NCI-H2029 treated with DMSO at 0.1 percent for 48 hours (cell line): ENCODE measurements at regions not wholly inside any gene's neighbourhood (a gene's known extent, or its start where the extent isn't known, plus 50 kb on each side); places are given as distances from the start of the nearest gene placed in this dataset.

Source experiments
- DNase-seq: peaks from one replicate; lab custom pipeline; 2025; lab: John Stamatoyannopoulos, UW

DNA sequence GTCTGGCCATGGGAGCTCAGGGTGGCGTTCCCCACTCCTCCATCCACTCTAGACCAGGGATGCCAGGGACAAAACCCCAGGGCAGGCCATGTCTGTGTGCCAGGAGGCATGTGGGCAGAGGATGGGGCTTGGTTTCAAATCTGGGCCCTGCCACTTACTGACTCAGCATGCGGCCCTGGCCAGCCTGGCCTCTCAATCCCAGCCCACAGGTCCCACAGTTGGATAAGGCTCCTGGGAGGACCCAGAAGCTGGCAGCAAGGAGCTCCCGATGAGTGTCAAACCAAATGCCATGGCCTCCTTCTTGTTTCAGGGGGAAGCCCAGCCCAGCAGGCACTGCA lies 1290.4 kb downstream of the BRD1 start:
- DNase-seq, result no peak

DNA sequence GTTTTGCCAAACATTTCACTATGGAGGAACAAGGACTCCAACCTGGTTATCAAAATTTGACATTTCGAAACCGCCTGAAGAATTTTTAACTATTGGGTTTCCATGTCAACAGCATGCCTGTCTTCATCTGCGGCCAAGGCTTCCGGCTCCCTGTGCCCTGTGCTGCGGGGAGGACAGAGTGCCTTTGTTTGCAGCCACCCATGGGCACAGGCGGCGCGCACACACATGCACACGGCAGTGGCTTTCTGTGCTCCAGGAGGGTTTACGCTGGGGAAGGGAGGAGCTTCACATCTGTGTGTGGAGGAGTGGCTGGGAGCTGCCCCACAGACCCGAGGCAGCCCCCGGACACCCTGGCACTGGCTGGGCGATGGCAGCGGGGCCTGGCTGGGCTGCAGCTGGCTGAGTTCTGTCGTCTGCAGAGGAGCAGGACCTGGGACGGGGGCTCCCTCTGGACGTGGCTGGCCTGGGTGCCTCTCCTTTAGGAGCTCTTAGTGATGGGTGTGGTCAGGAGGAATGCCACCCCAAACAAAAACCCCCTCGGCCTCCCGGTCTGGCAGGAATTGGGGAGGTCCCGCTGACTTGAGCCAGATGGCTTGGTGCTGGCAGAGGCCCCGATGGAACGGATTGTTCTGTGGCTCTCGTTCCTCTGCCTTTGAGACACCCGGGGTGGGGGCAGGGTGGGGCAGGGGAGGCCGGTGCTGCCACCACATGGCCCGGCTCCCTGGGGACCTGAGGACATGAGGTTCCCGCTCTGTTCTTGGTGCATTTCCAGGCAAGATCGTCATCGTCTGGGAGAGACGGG lies 1290.9 kb downstream of the BRD1 start:
- DNase-seq, result no peak

DNA sequence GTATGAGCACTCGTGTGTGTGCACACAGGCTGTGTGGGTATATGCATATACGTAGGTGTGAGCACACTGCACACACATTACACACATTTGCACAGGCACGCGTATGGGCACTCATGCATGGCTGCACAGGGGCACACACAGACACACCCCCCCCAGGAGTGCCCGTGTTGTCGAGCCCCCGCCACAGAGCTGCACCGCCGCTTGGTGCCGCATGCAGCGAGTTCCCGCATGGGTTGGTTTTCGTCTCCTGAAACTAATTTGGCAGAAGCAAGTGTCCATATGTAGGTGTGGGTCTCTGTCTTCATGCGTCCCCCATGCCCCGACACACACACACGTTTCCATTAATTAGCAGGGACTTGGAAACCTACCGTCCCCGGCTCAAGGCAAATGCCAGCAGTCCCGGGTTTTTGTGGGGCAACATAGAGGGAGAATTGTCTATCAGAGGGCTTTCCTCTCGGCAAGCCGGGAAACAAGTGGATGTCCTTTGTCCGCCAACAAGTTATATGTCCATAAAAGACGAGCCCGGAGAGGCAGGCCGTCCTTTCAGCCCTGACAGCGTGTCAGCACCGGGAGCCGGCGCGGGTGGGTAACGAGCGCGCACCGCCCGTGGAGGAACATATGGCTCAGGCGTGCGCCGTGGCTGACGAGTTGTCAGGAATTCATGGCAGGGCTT lies 1291.7 kb downstream of the BRD1 start:
- DNase-seq, result no peak

DNA sequence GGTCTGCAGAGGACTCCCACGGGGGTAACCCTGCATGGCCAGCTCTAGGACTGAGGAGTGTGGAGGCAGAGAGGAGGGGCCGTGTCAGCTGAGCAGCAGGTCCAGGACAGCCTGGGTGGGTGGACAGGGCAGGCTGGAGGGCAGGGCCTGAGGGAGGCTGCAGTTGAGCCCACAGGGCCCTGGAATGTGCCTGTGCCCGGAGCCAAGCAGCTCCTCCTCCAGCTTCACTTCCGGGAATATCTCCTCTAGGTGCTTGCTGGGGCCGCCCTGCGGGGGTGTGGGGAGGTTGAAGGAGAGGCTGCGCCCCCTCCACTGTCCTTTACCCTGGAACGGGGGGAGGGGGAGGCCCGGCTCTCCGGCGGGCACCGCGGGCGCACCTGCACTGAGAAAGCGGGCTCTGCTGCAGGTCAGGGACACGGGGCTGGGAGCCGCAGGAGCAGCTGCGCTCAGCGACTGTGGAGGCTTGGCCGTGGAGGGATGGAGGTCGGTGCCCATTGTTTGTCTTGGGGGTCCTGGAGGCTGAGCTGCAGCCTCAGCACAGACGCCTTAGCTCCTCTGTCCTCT lies 1293.2 kb downstream of the BRD1 start:
- no peak for DNase-seq

DNA sequence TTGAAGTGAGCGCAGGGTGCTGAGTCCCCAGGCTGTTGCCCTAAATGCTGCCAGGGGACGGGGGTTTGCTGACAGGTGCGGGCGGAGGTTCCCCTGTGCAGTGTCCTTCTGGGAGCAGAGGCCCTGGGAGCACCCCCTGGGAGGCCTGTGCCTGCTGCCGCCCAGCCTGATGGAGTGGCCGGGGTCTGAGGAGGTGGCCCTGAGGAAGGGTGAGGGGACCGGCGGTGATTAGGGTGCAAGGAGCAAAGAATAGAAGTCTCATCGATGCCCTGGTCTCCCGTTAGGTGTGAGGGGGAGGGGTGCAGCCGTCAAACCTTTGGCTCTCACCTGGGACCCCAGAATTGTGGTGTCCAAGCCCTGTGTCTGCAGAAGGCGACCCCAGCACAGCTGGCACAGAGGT lies 1294.7 kb downstream of the BRD1 start:
- DNase-seq, result no peak

DNA sequence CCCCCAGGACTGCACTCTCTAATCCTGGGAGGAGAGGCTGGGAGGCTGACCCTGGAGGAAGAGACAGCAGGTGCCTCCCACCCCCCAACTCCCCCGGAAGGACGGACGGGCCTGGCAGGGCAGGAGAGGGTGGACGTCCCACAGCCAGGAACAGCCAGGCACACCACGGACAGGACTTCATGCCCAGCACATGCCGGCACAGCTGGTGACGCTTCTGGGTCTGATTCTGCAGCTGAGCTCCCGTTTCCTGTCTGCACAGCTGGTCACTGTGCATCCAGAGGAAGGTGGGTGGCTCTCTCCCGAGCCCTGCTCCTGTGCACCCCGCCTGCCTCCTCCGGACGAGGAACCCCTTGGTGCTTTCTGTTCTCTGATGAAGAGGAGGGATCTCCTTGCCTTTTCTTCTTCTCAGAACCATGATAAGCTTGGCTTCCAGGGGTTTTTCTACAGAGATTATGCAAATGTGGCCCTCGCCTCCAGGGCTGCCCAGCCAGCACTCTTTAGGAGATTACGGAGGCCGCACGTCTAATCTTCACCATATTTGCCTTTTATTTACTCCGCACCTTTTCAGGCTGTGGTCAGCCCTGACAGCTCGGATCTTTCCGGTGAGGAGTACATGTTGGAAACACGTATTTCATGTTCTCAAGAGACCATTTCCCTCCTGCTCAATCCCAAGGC lies 1295.8 kb downstream of the BRD1 start:
- no peak for DNase-seq

DNA sequence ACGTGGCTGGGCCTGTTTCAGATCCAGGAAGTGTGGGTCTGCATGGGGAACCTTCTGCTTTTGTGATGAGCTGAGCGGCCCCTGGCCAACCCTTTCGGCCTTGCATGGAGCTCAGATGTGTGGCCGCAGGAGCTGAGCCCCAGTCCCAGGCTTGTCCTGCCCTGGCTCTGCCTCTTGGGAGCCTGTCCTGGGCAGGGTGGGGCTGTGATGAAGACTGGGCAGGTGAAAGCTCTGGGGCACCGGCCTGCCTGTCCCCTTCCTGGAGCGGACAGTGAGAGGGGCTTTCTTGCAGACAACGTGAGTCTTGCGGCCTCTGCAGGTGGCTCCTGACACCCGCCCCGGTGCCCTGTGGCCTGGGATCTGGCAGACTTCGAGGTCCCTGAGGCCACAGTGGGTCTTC lies 1296.6 kb downstream of the BRD1 start:
- DNase-seq, result no peak

DNA sequence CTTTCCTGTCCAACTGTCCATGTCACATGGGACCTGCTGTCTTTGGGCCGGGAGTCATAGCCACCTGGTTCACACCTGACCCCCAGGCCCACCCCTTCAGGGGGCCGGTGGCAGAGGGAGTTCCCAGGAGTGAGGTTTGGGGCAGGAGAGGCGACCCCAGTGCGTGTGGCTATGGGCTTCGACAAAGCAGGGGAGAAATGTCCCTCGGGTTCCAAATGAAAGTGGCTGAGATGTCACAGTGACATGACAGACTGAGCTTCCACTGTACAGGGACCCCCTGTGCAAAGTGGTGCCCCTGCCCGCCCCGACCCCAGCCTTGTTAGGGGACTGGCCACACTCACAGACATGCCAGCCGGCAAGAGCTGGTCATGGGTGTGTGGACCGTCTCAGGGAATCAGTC lies 1297.0 kb downstream of the BRD1 start:
- no peak for DNase-seq

DNA sequence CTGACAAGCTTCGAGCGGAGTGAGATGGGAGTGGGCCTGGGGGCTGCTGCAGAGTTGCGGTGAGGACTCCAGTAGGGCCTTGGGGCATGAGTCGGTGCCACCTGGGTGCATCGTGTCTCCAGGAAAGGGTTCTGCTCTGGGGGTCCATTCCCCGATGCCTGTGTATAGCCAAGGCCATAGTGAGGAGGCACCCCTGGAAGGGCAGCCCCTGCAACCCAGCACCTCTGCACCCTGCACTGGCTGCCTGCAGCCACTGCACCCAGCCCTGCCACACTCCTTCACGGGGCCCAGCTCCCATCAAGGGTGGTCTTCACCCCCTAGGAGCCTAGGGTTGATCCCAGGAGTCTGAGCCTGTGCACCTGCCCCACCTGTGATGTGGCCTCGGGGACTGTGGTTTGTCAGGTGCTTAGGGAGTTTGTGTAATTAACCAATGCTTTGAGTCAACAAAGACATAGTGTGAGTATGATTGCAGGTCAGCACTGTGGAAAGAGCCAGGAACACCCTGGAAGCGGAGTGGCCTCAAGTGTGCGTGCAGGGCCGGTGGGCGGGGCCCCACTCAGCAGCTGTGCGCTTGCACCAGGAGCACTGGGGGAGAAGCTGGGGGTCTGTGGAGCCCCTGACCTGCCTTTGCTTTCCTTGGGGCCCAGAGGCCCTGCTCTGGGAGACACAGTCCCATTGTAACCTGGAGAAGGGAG lies 1299.3 kb downstream of the BRD1 start:
- DNase-seq, result peak; percentile 65

DNA sequence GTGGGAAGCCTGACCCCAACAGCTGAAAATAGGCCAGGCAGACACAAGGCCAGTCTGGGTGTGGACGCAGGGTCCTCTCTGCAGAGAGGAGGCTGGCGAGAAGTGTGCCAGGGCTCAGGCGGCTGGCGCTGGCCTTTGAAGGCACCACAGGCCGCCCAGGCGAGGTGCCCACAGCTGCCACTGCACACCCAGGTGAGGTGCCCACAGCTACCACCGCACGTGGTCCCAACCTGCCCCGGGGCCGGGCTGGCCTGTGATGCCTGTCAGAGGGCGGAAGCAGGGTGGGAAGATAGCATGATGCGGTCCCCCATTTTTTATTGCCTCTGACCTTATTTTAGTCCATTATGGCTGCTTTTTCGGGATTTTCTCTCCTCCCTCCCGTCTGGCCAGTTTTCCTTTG lies 1303.9 kb downstream of the BRD1 start:
- DNase-seq, result no peak

DNA sequence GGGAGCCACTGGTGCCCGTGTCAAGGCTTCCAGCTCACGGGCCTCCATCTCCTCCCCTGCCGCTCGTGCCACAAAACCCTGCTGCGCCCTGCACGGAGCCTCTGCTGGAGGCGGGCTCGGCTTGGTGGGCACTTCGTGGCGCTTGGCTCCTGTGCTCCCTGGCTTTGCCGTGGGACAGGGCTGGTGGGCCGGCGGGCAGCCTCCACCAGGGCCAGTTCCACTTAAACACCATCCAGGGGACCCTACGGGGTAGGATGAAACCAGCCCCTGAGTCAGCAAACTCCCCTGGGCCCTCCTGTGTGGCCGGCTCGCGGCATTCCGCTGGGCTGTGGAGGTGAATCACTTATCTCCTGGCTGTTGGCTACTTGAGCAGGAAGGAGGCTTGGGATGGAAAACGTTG lies 1304.6 kb downstream of the BRD1 start:
- DNase-seq, result no peak

DNA sequence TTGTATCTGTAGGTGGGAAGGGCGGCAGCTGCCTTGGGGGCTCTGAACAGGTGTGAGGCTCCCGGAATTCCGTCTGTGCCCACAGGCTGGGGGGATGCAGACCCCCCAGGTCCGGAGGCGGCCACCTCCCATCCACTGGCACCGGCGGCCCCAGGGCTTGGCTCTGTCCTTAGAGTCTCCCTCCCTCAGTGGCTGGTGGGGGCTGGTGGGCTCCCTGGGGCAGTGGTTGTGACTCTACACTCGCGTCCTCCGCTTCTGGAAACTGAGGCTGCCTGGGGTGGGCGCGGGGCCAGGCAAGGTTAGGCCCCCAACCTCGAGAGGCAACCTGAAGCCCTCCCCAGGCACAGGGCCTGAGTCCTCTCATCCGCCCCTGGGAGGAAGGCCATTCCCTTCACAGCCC lies 1305.4 kb downstream of the BRD1 start:
- no peak for DNase-seq

DNA sequence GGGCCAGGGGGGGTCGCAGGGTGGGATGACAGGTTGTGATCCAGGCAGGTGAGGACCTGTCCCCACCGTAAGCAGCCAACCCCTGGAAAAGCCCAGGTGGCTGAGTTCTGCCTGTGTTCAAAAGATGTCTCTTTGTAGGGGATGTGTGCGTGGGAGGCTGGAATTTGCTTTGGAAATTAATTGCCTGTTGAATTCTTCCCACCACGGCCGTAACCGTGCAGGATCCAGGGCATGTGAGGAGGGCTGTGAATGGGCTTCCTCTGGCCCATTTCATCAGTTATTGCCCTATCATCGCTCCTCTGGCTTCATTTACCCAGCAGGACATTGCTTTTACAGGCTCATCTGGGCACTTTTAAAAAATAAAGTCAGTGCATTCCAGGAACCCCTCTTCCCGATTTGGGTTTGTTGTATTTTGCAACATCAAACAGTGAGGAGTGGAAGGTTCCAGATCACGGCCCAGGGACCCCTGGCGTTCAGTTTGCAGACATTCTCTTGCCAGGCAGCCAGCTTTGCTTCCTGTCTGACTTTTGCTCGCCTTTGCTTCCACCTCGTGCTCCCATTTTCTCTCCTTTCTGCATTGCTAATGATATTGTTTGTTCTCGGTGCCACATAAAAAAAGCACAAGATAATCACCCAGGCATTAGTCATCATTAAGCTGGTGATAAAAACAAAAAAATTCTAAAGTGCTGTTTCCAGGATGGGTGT lies 1306.6 kb downstream of the BRD1 start:
- no peak for DNase-seq

DNA sequence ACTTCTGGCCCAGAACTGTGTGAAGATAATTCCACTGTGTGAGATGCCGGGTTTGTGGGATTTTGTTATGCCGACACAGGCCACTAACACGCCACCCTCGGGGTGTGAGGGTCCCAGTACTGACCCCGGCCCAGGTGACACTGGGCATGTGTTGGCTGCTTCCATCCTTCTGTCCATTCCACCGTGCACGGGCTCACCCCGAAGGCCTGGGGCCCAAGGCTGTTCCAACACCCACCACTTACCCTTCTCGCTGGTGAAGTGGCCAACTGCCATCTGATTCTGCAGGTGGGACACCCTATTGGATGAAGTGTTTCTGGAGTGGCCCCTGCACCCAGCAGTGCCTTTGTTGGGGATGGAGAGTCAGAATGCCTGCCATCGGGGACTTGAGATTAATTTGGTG lies 1307.5 kb downstream of the BRD1 start:
- no peak for DNase-seq

DNA sequence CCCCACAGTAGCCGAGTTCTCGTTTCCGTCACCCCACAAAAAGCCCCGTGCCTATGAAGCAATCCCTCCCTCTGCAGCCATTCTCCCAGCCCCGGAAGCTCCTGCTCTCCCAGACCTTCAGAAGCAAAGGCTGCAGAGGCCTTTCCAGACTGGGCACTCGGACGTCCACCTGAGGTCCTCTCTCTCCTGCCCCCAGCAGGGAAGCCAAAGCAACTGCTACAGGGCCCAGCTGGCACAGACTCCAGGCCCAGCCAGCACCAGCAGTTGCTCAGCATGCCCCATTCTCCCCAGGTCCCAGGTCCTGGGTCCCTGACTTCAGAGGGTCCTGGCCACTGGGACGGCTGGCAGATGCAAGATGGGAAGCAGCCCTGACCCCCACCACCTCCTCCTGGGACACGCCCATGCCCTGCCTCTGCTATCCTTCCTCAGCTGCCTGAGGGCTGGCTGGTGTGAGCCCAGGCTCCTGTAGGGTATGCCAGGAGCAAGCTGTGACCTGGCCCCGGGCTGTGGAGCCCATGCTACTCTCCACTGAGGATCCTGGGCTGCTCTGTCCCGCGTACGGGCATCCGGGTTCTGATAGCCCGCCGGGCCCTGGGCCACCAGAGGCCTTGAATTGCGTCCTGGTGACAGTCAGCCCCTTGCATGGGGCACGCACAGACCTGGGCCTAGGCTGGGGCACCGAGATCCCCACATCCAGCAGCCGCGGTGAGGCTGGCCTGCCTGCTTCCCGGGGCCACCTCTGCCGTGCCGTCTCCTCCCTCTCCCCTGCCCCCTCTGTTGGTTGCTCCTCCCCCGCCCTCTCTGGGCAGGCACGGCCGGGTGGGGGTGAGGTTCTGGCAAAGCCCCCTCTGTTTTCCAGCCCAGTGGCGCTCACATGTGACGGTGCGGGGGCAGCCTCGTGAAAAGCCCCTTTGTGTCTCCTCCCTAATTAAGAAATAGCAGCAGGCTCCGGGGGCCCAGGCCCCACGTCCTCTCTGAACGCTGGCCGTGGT lies 1310.3 kb downstream of the BRD1 start:
- DNase-seq, result no peak

DNA sequence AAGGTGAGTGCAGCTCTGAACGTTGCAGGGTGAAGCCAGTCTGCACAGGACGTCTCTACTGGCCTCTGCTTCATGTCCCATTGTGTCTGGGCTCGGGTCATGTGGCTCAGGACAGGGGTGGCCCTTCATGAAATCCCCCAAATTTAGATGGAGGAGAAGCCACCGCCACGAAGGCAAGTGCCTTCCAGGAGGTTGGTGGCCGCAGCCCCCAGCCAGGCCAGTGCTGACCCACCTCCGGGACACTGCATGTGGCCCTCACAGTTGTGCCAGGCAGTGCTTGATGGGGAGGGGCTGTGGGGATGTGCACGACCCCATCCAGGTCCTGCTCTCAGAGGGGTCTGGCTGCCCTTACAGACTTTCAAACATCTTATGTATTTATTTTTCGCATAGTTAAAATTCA lies 1311.1 kb downstream of the BRD1 start:
- DNase-seq, result no peak

DNA sequence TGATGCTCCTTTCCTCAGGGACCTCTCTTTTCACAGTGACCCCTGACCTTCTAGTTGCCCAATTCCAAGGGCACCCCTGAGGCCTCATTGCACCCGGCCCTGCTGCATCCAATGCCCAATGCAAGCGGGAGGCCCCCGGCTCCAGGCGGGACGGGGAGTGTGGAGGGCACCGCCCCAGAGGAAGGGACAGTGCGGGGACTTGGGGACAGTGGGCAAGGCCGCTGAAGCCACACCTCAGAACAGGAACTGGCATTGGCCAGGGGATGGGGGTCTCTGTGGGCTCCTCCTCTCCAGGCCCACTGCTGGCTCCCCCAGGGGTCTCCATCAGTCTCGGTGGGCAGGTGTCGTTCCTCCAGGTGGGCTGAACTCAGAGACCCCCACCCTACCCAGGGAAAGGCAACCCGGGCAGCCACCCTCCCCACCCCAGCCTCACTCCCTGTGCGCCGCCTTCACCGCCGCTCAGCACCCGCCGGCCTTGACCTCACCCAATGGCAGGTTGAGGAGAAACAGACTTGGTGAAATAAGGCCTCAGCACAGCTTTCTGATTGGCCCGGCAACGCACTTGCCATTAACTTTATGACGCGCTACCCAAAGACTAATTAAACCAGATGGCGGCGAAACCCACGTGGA lies 1312.0 kb downstream of the BRD1 start:
- DNase-seq, result no peak

DNA sequence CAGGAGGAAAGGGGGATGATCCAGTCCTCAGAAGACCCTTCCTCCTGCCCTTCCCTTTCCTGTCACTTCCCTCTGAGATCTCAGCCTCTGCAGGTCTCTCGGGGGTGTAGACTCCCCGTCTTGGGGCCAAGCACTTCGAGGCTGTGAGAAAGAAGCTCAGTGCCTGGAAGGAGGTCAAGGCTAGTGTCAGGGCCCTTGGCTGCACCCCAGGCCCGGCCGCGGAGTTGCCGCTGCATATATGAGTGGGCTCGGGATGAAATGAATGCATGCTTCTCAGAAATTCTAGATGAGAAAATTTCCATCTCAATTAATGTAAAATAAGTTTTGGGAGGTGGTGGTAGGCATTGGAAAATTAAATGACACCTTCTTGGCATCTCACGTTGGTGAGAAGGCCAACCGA lies 1313.7 kb downstream of the BRD1 start:
- DNase-seq, result no peak

DNA sequence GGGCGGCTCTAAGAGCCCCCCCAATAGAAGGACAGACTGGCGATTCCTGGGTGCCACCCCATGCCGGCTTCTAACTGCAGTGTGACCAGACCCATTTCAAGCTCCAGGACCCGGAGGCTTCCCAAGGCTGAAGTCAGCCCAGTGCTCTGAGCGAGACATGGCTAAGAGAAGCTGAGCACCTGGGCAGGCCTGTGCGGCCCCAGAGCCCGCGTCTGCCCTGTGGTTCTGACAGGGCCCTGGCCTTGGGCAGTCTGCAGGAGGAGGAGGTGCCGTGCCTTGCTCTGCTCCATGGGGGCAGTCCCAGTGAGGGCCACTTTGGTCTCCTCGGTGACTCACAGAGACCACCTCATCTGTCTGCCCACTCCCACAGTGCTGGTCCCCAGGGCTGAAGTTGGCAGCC lies 1314.2 kb downstream of the BRD1 start:
- no peak for DNase-seq

DNA sequence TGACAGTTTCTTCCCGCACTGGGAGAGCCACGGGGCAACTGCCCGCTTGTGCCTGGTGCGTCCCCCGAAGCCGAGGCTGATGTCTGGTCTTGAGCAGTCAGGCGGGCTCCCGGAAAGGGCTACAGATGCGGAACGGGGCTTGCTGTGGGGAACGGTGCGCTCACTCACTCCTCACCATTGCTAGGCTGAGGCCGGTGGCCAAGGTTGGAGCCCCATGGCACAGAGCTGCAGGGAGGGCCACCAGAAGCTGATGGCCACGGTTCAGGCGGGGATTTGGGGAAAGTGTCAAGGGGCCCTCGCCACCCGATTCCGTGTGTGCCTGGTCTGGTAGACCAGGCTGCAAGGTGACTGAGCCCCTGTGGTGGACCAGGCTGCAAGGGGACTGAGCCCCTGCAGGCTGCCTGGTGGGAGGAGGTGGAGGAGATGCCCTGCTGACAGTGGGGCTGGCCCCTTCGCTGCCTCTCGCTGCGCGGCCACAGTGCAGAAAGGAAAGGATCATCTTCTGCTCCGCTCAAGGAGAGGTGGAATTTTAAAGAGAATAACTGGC lies 1315.8 kb downstream of the BRD1 start:
- DNase-seq, result no peak
